ENCODE measurements at regions not wholly inside any gene's neighbourhood (a gene's known extent, or its start where the extent isn't known, plus 50 kb on each side); places are given as distances from the start of the nearest gene placed in this dataset.

GRCh38 chr2:107543793-107544192, 282.9 kb upstream of the RGPD4 start:
- no peak for TF ChIP-seq EZH2 (IDR thresholded peaks at IDR 0.05)
- TF ChIP-seq POLR2AphosphoS5 (IDR thresholded peaks at IDR 0.05; ENCODE audit: borderline replicate concordance, low read depth, low read length), result no peak
